ENCODE measurements at regions not wholly inside any gene's neighbourhood (a gene's known extent, or its start where the extent isn't known, plus 50 kb on each side); places are given as distances from the start of the nearest gene placed in this dataset.
"Not testable (repeated sequence)": the region's sequence is repeated elsewhere in the genome, so short reads cannot be mapped to it uniquely, and the experiment has no call there.

DNA sequence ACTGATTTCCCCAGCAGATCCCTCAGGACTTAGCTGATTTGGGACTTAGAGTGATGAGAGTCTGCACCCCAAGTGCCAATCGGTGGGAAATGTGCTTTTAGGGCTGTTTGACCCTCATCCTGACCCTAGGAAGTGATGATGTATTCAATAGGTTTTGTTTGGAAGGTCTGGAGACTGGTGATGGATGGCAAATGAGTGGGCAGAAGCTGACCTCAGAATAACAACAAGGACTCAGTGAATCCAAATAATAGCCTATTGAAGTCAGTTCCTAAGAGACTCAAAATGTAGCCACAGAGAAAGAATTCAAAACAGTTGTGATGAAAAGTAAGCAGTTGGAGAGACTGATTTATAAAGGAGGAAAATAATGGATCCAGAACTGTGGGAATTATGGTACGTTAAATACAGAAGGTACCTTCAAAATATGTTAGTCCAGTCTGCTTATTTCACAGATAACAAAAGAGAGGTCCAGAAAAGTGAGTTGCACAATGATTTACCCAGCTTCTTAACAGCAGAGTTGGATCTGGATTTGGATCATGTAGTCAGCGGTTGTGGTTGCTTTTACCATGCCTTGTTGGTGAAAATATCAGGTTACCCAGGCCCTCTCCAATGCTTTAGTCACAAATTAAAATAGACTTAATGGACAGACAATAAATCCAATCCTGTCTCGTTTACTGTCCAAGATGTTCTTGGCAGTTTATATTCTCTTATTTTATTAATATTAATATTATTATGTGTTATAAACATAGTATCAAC lies 123.0 kb upstream of the PTBP2 start:
- Mint-ChIP-seq H3K4me3 (no peak overlapping the region), H3K27me3 (peaks cover 3% of the 10 kb centered on the region), H3K4me1 (ENCODE audit: low read depth) (no peaks in the 10 kb centered on the region), H3K9me3 (no peaks in the 10 kb centered on the region), H3K27ac (no peak overlapping the region), H3K36me3 (ENCODE audit: low read depth) (no peaks in the 10 kb centered on the region)
- ATAC-seq (no peak), DNase-seq (no peak)
- POLR2A ChIA-PET, result no interaction called here
- TF ChIP-seq, protein P1, sequence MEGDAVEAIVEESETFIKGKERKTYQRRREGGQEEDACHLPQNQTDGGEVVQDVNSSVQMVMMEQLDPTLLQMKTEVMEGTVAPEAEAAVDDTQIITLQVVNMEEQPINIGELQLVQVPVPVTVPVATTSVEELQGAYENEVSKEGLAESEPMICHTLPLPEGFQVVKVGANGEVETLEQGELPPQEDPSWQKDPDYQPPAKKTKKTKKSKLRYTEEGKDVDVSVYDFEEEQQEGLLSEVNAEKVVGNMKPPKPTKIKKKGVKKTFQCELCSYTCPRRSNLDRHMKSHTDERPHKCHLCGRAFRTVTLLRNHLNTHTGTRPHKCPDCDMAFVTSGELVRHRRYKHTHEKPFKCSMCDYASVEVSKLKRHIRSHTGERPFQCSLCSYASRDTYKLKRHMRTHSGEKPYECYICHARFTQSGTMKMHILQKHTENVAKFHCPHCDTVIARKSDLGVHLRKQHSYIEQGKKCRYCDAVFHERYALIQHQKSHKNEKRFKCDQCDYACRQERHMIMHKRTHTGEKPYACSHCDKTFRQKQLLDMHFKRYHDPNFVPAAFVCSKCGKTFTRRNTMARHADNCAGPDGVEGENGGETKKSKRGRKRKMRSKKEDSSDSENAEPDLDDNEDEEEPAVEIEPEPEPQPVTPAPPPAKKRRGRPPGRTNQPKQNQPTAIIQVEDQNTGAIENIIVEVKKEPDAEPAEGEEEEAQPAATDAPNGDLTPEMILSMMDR (IDR thresholded peaks at IDR 0.05), result no peak
- intact Hi-C loops (cut with micrococcal nuclease), result no loop called here
- CTCF ChIA-PET, result no interaction called here

DNA sequence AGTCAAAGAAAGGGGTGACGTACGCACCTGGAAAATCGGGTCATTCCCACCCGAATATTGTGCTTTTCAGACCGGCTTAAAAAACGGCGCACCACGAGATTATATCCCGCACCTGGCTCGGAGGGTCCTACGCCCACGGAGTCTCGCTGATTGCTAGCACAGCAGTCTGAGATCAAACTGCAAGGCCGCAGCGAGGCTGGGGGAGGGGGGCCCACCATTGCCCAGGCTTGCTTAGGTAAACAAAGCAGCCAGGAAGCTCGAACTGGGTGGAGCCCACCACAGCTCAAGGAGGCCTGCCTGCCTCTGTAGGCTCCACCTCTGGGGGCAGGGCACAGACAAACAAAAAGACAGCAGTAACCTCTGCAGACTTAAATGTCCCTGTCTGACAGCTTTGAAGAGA lies 117.0 kb upstream of the PTBP2 start:
- ATAC-seq; H3K9me3 Mint-ChIP-seq; DNase-seq; intact Hi-C loops (cut with micrococcal nuclease); H3K27ac Mint-ChIP-seq; H3K4me1 Mint-ChIP-seq (ENCODE audit: low read depth); CTCF ChIA-PET; H3K4me3 Mint-ChIP-seq; H3K27me3 Mint-ChIP-seq; POLR2A ChIA-PET; H3K36me3 Mint-ChIP-seq (ENCODE audit: low read depth): not testable (repeated sequence)

- H3K36me3 Mint-ChIP-seq (ENCODE audit: low read depth); H3K4me1 Mint-ChIP-seq (ENCODE audit: low read depth); ATAC-seq; DNase-seq; POLR2A ChIA-PET; H3K27ac Mint-ChIP-seq; CTCF ChIA-PET; H3K4me3 Mint-ChIP-seq; intact Hi-C loops (cut with micrococcal nuclease); H3K27me3 Mint-ChIP-seq; H3K9me3 Mint-ChIP-seq: not testable (repeated sequence)
Observed at GRCh38 chr1:96617375-96617774, 104.2 kb upstream of the PTBP2 start.

DNA sequence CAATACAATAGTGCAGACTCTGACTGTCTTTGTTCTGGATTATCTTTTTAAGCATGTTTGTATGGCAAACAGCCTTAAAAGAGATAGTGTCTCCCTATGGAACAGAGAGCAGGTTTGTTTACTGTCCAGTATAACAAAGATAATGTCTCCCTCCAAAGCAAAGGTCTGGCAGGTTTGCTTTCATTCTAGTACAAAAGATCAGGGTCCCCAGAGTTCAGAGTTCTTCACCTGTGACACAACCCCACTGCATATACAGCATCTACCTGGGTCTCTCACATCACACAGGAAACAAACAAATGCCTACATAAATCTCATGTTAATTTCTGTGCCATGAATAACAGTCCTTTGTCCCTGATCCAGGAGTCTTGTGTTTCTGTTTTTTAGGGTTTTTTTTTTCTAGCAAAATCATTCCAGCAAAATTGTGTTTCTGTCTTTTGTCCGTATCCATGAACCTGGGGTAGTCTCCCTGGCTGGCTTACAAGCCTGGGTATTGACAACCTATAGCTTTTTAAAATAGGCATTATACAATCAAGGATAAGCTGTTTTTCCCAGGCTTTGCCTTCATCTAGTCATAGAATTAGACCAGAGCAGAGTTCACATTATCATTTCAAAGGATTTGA lies 89.4 kb upstream of the PTBP2 start:
- Mint-ChIP-seq H3K9me3 (no peaks in the 10 kb centered on the region), H3K4me1 (ENCODE audit: low read depth) (no peaks in the 10 kb centered on the region), H3K27ac (no peak overlapping the region), H3K27me3 (no peaks in the 10 kb centered on the region), H3K4me3 (no peak overlapping the region), H3K36me3 (ENCODE audit: low read depth) (no peaks in the 10 kb centered on the region)
- ATAC-seq (no peak), DNase-seq (no peak)
- ChIA-PET POLR2A (no interaction called here), CTCF (no interaction called here)
- TF ChIP-seq, protein P1 (IDR thresholded peaks at IDR 0.05), result no peak
- intact Hi-C loops (cut with micrococcal nuclease), result no loop called here

GRCh38 chr1:96633695-96634094 lies 87.9 kb upstream of the PTBP2 start:
- TF ChIP-seq, protein P1 (IDR thresholded peaks at IDR 0.05), result no peak
- H3K4me3 Mint-ChIP-seq, result no peak overlapping the region
- H3K27me3 Mint-ChIP-seq, result no peaks in the 10 kb centered on the region
- H3K27ac Mint-ChIP-seq, result no peak overlapping the region
- H3K36me3 Mint-ChIP-seq (ENCODE audit: low read depth), result no peaks in the 10 kb centered on the region
- no peaks in the 10 kb centered on the region for H3K9me3 Mint-ChIP-seq
- ATAC-seq, result no peak
- ChIA-PET POLR2A (no interaction called here), CTCF (no interaction called here)
- intact Hi-C loops (cut with micrococcal nuclease), result no loop called here
- no peak for DNase-seq
- no peaks in the 10 kb centered on the region for H3K4me1 Mint-ChIP-seq (ENCODE audit: low read depth)

- intact Hi-C loops (cut with micrococcal nuclease), result no loop called here
- Mint-ChIP-seq H3K27me3 (no peaks in the 10 kb centered on the region), H3K36me3 (ENCODE audit: low read depth) (no peaks in the 10 kb centered on the region), H3K4me1 (ENCODE audit: low read depth) (no peaks in the 10 kb centered on the region), H3K4me3 (no peak overlapping the region), H3K9me3 (no peaks in the 10 kb centered on the region), H3K27ac (no peak overlapping the region)
- POLR2A ChIA-PET, result no interaction called here
- CTCF ChIA-PET, result no interaction called here
- TF ChIP-seq, protein P1 (IDR thresholded peaks at IDR 0.05), result no peak
- ATAC-seq (no peak), DNase-seq (no peak)
Observed at GRCh38 chr1:96634883-96635282, 86.7 kb upstream of the PTBP2 start.

Measured in activated CD8-positive, alpha-beta T cell treated with anti-CD3 and anti-CD28 coated beads for 36 hours (primary cell).